AG04450 (cell line): ENCODE measurements at regions not wholly inside any gene's neighbourhood (a gene's known extent, or its start where the extent isn't known, plus 50 kb on each side); places are given as distances from the start of the nearest gene placed in this dataset.
A peak's percentile ranks its signal among the peaks of the same experiment; 100 is the strongest.

ENCODE experiments used
- CTCF ChIA-PET: fragments of 300-600, 350-600 bp; formaldehyde crosslinking; extraction: SDS; loops from one replicate; lab custom pipeline; 2022; ENCODE audit warnings: antibody characterized with exemption, inconsistent platforms; lab: Charles Lee
- POLR2A ChIA-PET: fragments of 350-600 bp; formaldehyde crosslinking; extraction: SDS; loops from one replicate; lab custom pipeline; 2021; ENCODE audit warnings: antibody characterized with exemption, inconsistent platforms; lab: Yijun Ruan, JAX
- DNase-seq: peaks from one replicate; pipeline ENCODE4 v3.0.0-alpha.2; 2011; ENCODE audit warnings: low read depth, low spot score
- H3K27ac ChIP-seq: one replicate; pipeline ENCODE4 v1.5.1; 2012; ENCODE audit warnings: low read depth, low read length, control low read depth
- H3K27me3 ChIP-seq: one replicate; pipeline ENCODE4 v1.6.0; 2012; ENCODE audit warnings: low read length; ENCODE audit not compliant: control insufficient read depth, insufficient read depth
- H3K4me3 ChIP-seq: 2 replicates; pipeline ENCODE4 v1.5.1; 2011; ENCODE audit warnings: mild to moderate bottlenecking, low read depth, low read length, control low read depth
- H3K9me3 ChIP-seq: 2 replicates; pipeline ENCODE4 v1.5.1; 2012; ENCODE audit warnings: low read length; ENCODE audit not compliant: control insufficient read depth, insufficient read depth
- CTCF ChIP-seq: IDR thresholded peaks from 2 replicates; pipeline ENCODE4 v1.5.1; 2011; ENCODE audit warnings: low read depth, low read length, control low read depth, inconsistent platforms

GRCh38 chr7:131011432-131011742, 277.4 kb upstream of the KLF14 start:
- H3K27me3 ChIP-seq: no peaks in the 10 kb centered on the region
- TF ChIP-seq CTCF: no peak
- no peak overlapping the region for H3K4me3 ChIP-seq
- no peak for DNase-seq
- ChIA-PET CTCF (interaction anchor here (0.6 to 1.0 kb wide), 2 partner anchors 66 to 137 kb away, joined by 3 to 4 read pairs; no protein-coding TSS in a partner anchor), POLR2A (interaction anchor here (0.8 to 1.1 kb wide), 2 partner anchors 90 to 108 kb away, joined by 3 to 11 read pairs; no protein-coding TSS in a partner anchor)
- H3K27ac ChIP-seq: peak overlapping the region; percentile 59
- H3K9me3 ChIP-seq: no peaks in the 10 kb centered on the region; the same call in none of the 2 replicates

- Histone ChIP-seq H3K27ac (peak overlapping the region; percentile 58), H3K4me3 (no peak overlapping the region), H3K27me3 (no peaks in the 10 kb centered on the region), H3K9me3 (no peaks in the 10 kb centered on the region; the same call in none of the 2 replicates)
- peak; percentile 68 for DNase-seq
- POLR2A ChIA-PET: interaction anchor here (0.8 to 1.2 kb wide), 3 partner anchors 90 to 127 kb away, joined by 3 to 11 read pairs (median 3); no protein-coding TSS in a partner anchor
- no peak for TF ChIP-seq CTCF
- CTCF ChIA-PET: interaction anchor here (0.6 to 1.1 kb wide), 6 partner anchors 19 to 138 kb away, joined by 3 to 8 read pairs (median 4); no protein-coding TSS in a partner anchor
Measured at GRCh38 chr7:131011976-131012375, 278.0 kb upstream of the KLF14 start.

GRCh38 chr7:131012477-131013031, 278.5 kb upstream of the KLF14 start:
- Histone ChIP-seq H3K9me3 (no peaks in the 10 kb centered on the region; the same call in none of the 2 replicates), H3K27me3 (no peaks in the 10 kb centered on the region), H3K27ac (peak overlapping the region; percentile 58), H3K4me3 (no peak overlapping the region)
- no peak for TF ChIP-seq CTCF
- ChIA-PET CTCF (interaction anchor here (1.1 to 1.2 kb wide), 4 partner anchors 19 to 115 kb away, joined by 3 to 8 read pairs (median 6); no protein-coding TSS in a partner anchor), POLR2A (interaction anchor here (1.2 kb wide), 1 partner anchor 127 kb away, joined by 3 read pairs; no protein-coding TSS in a partner anchor)
- no peak for DNase-seq

GRCh38 chr7:131013716-131014115, 279.7 kb upstream of the KLF14 start:
- no peak for DNase-seq
- ChIA-PET CTCF (interaction anchor here (1.1 to 1.7 kb wide), 4 partner anchors 26 to 117 kb away, joined by 4 to 8 read pairs (median 6); no protein-coding TSS in a partner anchor), POLR2A (no interaction called here)
- Histone ChIP-seq H3K9me3 (no peaks in the 10 kb centered on the region; the same call in 1 of the 2 replicates), H3K27me3 (no peaks in the 10 kb centered on the region), H3K4me3 (no peak overlapping the region), H3K27ac (no peak overlapping the region)
- TF ChIP-seq CTCF: no peak

GRCh38 chr7:131014906-131015656, 281.1 kb upstream of the KLF14 start:
- Histone ChIP-seq H3K9me3 (no peaks in the 10 kb centered on the region; the same call in 1 of the 2 replicates), H3K4me3 (no peak overlapping the region), H3K27me3 (no peaks in the 10 kb centered on the region), H3K27ac (no peak overlapping the region)
- TF ChIP-seq CTCF: no peak
- ChIA-PET CTCF (interaction anchor here (1.1 to 1.7 kb wide), 2 partner anchors 33 to 118 kb away, joined by 5 to 8 read pairs; no protein-coding TSS in a partner anchor), POLR2A (no interaction called here)
- DNase-seq: no peak
